HCT116 (cell line): ENCODE measurements at regions not wholly inside any gene's neighbourhood (a gene's known extent, or its start where the extent isn't known, plus 50 kb on each side); places are given as distances from the start of the nearest gene placed in this dataset.

Experiments used
- ATAC-seq: fragments of 200-7000 bp; cut with Tn5 transposase; 2 replicates; pipeline ENCODE4 v1.9.1; 2020; ENCODE audit warnings: mild to moderate bottlenecking, moderate library complexity
- BruUV-seq: library from RNA; stranded (reverse); fragments of 400-500 nt; replicated peaks from 2 replicates; lab custom pipeline; 2021; lab: Mats Ljungman, UMichigan
- CTCF ChIA-PET: fragments of 300-600 bp; sonication (Branson Sonifier 250); formaldehyde crosslinking; loops from one replicate; lab custom pipeline; 2021; ENCODE audit warnings: antibody characterized with exemption; lab: Charles Lee
- POLR2A ChIA-PET: fragments of 300-600, 350-600 bp; sonication (Branson Sonifier 250); formaldehyde crosslinking; loops from one replicate; lab custom pipeline; 2021; ENCODE audit warnings: antibody characterized with exemption; lab: Charles Lee
- RAD21 ChIA-PET, 2 experiments: fragments of 300-600 bp; sonication (Branson Sonifier 250); formaldehyde crosslinking; loops; one replicate each; lab custom pipeline; 2023; ENCODE audit warnings: low total read pairs in 2 of 2; ENCODE audit not compliant: uncharacterized antibody in 2 of 2, unreplicated experiment in 2 of 2, low non-redundant PET in 1 of 2; lab: Charles Lee
- DNase-seq: peaks from one replicate; pipeline ENCODE4 v3.0.0-alpha.2; 2010; ENCODE audit warnings: low read depth, low spot score
- H2AFZ ChIP-seq: fragments of 200-600 bp; shearing (Covaris generic), sonication (generic); 2 replicates; pipeline ENCODE4 v1.6.1; 2017; ENCODE audit warnings: low read depth, mixed run types, mixed read lengths, antibody characterized with exemption, low read length; ENCODE audit not compliant: poor library complexity, severe bottlenecking
- H3K27ac ChIP-seq: 2 replicates; pipeline ENCODE4 v1.5.1; 2012; ENCODE audit warnings: low read depth, low read length
- H3K27me3 ChIP-seq: fragments of 200-600 bp; sonication (generic); 2 replicates; pipeline ENCODE4 v1.6.1; 2016; ENCODE audit warnings: mixed run types, low read length, mixed read lengths; ENCODE audit not compliant: insufficient read depth
- H3K36me3 ChIP-seq, 2 experiments: fragments of 200-500 bp in 1 of 2; fragments of 200-600 bp in 1 of 2; sonication (Bioruptor generic) in 1 of 2; sonication (generic) in 1 of 2; 2 replicates each; pipeline versions ENCODE4 v1.5.1 to v1.6.1; 2014 to 2016; ENCODE audit warnings: low read length in 2 of 2, inconsistent platforms in 1 of 2, mixed read lengths in 1 of 2, mixed run types in 1 of 2; ENCODE audit not compliant: insufficient read depth in 2 of 2, control insufficient read depth in 1 of 2
- H3K4me1 ChIP-seq, 2 experiments: fragments of 200-600 bp in 1 of 2; sonication (generic) in 1 of 2; 2 replicates each; pipeline versions ENCODE4 v1.5.1 to v1.6.1; 2012 to 2017; ENCODE audit warnings: low read length in 2 of 2, inconsistent platforms in 1 of 2, mild to moderate bottlenecking in 1 of 2, mixed read lengths in 1 of 2, mixed run types in 1 of 2, moderate library complexity in 1 of 2; ENCODE audit not compliant: insufficient read depth in 2 of 2, control insufficient read depth in 1 of 2
- H3K4me2 ChIP-seq: fragments of 200-600 bp; sonication (generic); 2 replicates; pipeline ENCODE4 v1.6.1; 2017; ENCODE audit warnings: mixed run types, low read length, mixed read lengths
- H3K4me3 ChIP-seq, 2 experiments: fragments of 200-600 bp in 1 of 2; sonication (generic) in 1 of 2; replicated peaks in 1 of 2; 2 replicates each; pipeline ENCODE4 v1.5.1; 2011 to 2016; ENCODE audit warnings: low read length in 2 of 2, control low read depth in 1 of 2, low read depth in 1 of 2, mild to moderate bottlenecking in 1 of 2, mixed read lengths in 1 of 2, mixed run types in 1 of 2
- H3K79me2 ChIP-seq: fragments of 200-600 bp; sonication (generic); 2 replicates; pipeline ENCODE4 v1.6.1; 2017; ENCODE audit warnings: mild to moderate bottlenecking, mixed run types, low read length, moderate library complexity, mixed read lengths; ENCODE audit not compliant: insufficient read depth
- H3K9ac ChIP-seq: fragments of 200-600 bp; sonication (generic); 2 replicates; pipeline ENCODE4 v1.6.1; 2016; ENCODE audit warnings: low read length, mixed read lengths
- H3K9me2 ChIP-seq: fragments of 200-600 bp; sonication (generic), shearing (Covaris generic); 2 replicates; pipeline ENCODE4 v1.6.1; 2017; ENCODE audit warnings: mixed run types, mild to moderate bottlenecking, moderate library complexity; ENCODE audit not compliant: insufficient read depth
- H3K9me3 ChIP-seq, 2 experiments: fragments of 200-500 bp in 1 of 2; fragments of 200-600 bp in 1 of 2; sonication (Bioruptor generic) in 1 of 2; sonication (generic) in 1 of 2; 2 replicates each; pipeline ENCODE4 v1.6.1; 2014 to 2017; ENCODE audit warnings: low read length in 2 of 2, mixed read lengths in 2 of 2, inconsistent platforms in 1 of 2, low read depth in 1 of 2, mild to moderate bottlenecking in 1 of 2, mixed run types in 1 of 2, moderate library complexity in 1 of 2; ENCODE audit not compliant: control insufficient read depth in 1 of 2, insufficient read depth in 1 of 2
- H4K20me1 ChIP-seq: fragments of 200-600 bp; sonication (generic), shearing (Covaris generic); 2 replicates; pipeline ENCODE4 v1.6.1; 2017; ENCODE audit warnings: mixed run types, mild to moderate bottlenecking, moderate library complexity; ENCODE audit not compliant: insufficient read depth
- CBX3 ChIP-seq: IDR thresholded peaks from 2 replicates; pipeline ENCODE4 v1.6.1; 2012; ENCODE audit warnings: low read depth
- CEBPB ChIP-seq: IDR thresholded peaks from 2 replicates; pipeline ENCODE4 v1.6.1; 2012; ENCODE audit warnings: low read depth
- EGR1 ChIP-seq: IDR thresholded peaks from 2 replicates; pipeline ENCODE4 v1.6.1; 2012; ENCODE audit warnings: low read depth
- ELF1 ChIP-seq: IDR thresholded peaks from 2 replicates; pipeline ENCODE4 v1.6.1; 2012; ENCODE audit warnings: low read depth, borderline replicate concordance
- EZH2 ChIP-seq: fragments of 200-600 bp; sonication (generic); IDR thresholded peaks from 2 replicates; pipeline ENCODE4 v1.6.1; 2017; ENCODE audit warnings: antibody characterized with exemption, mixed run types
- FOSL1 ChIP-seq: IDR thresholded peaks from 2 replicates; pipeline ENCODE4 v1.6.1; 2012; ENCODE audit warnings: low read depth
- JUND ChIP-seq: IDR thresholded peaks from 2 replicates; pipeline ENCODE4 v1.6.1; 2012
- POLR2AphosphoS5 ChIP-seq: IDR thresholded peaks from 2 replicates; pipeline ENCODE4 v1.6.1; 2011; ENCODE audit warnings: mild to moderate bottlenecking, low read depth, low read length, moderate library complexity
- RAD21 ChIP-seq: IDR thresholded peaks from 2 replicates; pipeline ENCODE4 v1.6.1; 2012; ENCODE audit warnings: low read depth, mild to moderate bottlenecking
- SIN3A ChIP-seq: IDR thresholded peaks from 2 replicates; pipeline ENCODE4 v1.6.1; 2012; ENCODE audit warnings: low read depth
- SP1 ChIP-seq: IDR thresholded peaks from 2 replicates; pipeline ENCODE4 v1.6.1; 2012; ENCODE audit warnings: low read depth
- SRF ChIP-seq: IDR thresholded peaks from 2 replicates; pipeline ENCODE4 v1.6.1; 2012; ENCODE audit warnings: low read depth
- TCF7L2 ChIP-seq: IDR thresholded peaks from 2 replicates; pipeline ENCODE4 v1.7.0; 2011; ENCODE audit warnings: borderline replicate concordance, inconsistent platforms; ENCODE audit not compliant: insufficient read depth, insufficient read length; ENCODE audit errors: extremely low read depth
- YY1 ChIP-seq: IDR thresholded peaks from 2 replicates; pipeline ENCODE4 v1.6.1; 2011; ENCODE audit warnings: low read length, low read depth, moderate library complexity, mild to moderate bottlenecking; ENCODE audit not compliant: insufficient replicate concordance; ENCODE audit errors: extremely low read depth
- ZFX ChIP-seq: fragments of 450-650 bp; IDR thresholded peaks from 2 replicates; pipeline ENCODE4 v1.6.1; 2017
- ZNF274 ChIP-seq: fragments of 200-500 bp; sonication (Bioruptor generic); IDR thresholded peaks from 2 replicates; pipeline ENCODE4 v1.6.1; 2014; ENCODE audit warnings: mild to moderate bottlenecking, low read depth, low read length, inconsistent platforms
- intact Hi-C: fragments of 100-400 bp; cut with micrococcal nuclease; formaldehyde crosslinking; loops from 2 replicates; pipeline ENCODE4 v1.10.0; 2022
- TF ChIP-seq, protein P1 (sequence below): IDR thresholded peaks from 2 replicates; pipeline ENCODE4 v1.6.1; 2012; ENCODE audit warnings: low read depth
- TF ChIP-seq, protein P2 (sequence below): IDR thresholded peaks from 2 replicates; pipeline ENCODE4 v1.6.1; 2012
- TF ChIP-seq, protein P3 (sequence below): IDR thresholded peaks from 2 replicates; pipeline ENCODE4 v1.6.1; 2012
- TF ChIP-seq, protein P4 (sequence below), 3 experiments: fragments of 200-600 bp in 1 of 3; sonication (generic) in 1 of 3; IDR thresholded peaks in 2 of 3; conservative IDR thresholded peaks in 1 of 3; 2 replicates each; pipeline ENCODE4 v1.5.1; 2012 to 2017; ENCODE audit warnings: low read depth in 2 of 3, low read length in 2 of 3, antibody characterized with exemption in 1 of 3, borderline replicate concordance in 1 of 3, control low read depth in 1 of 3, mild to moderate bottlenecking in 1 of 3, mixed read lengths in 1 of 3, mixed run types in 1 of 3, moderate library complexity in 1 of 3; ENCODE audit not compliant: insufficient read depth in 1 of 3

DNA sequence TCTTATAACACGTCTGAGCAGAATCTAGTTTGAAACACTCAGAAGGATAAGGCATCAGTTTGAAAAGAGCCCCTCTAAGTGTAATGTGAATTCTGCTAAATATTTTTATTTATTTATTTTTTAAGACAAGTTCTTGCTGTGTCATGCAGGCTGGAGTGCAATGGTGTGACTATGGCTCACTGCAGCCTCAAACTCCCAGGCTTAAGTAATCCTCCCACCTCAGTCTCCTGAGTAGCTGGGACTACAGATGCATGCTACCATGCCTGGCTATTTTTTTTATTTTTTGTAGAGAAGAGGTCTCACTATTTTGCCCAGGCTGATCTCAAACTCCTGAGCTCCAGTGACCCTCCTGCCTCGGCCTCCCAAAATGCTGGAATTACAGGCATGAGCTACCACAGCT, 225.9 kb upstream of the SEL1L start:
- no peak for ATAC-seq
- TF ChIP-seq RAD21, result no peak
- TF ChIP-seq JUND, result no peak
- no peak for TF ChIP-seq POLR2AphosphoS5
- no peak for TF ChIP-seq ZFX
- TF ChIP-seq, protein P1, sequence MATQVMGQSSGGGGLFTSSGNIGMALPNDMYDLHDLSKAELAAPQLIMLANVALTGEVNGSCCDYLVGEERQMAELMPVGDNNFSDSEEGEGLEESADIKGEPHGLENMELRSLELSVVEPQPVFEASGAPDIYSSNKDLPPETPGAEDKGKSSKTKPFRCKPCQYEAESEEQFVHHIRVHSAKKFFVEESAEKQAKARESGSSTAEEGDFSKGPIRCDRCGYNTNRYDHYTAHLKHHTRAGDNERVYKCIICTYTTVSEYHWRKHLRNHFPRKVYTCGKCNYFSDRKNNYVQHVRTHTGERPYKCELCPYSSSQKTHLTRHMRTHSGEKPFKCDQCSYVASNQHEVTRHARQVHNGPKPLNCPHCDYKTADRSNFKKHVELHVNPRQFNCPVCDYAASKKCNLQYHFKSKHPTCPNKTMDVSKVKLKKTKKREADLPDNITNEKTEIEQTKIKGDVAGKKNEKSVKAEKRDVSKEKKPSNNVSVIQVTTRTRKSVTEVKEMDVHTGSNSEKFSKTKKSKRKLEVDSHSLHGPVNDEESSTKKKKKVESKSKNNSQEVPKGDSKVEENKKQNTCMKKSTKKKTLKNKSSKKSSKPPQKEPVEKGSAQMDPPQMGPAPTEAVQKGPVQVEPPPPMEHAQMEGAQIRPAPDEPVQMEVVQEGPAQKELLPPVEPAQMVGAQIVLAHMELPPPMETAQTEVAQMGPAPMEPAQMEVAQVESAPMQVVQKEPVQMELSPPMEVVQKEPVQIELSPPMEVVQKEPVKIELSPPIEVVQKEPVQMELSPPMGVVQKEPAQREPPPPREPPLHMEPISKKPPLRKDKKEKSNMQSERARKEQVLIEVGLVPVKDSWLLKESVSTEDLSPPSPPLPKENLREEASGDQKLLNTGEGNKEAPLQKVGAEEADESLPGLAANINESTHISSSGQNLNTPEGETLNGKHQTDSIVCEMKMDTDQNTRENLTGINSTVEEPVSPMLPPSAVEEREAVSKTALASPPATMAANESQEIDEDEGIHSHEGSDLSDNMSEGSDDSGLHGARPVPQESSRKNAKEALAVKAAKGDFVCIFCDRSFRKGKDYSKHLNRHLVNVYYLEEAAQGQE, result no peak
- TF ChIP-seq CEBPB, result no peak
- TF ChIP-seq, protein P2, sequence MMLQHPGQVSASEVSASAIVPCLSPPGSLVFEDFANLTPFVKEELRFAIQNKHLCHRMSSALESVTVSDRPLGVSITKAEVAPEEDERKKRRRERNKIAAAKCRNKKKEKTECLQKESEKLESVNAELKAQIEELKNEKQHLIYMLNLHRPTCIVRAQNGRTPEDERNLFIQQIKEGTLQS, result no peak
- no peak for TF ChIP-seq ELF1
- no peak for TF ChIP-seq YY1
- no peak for TF ChIP-seq SP1
- TF ChIP-seq TCF7L2, result no peak
- TF ChIP-seq EGR1, result no peak
- TF ChIP-seq FOSL1, result no peak
- TF ChIP-seq, protein P3, sequence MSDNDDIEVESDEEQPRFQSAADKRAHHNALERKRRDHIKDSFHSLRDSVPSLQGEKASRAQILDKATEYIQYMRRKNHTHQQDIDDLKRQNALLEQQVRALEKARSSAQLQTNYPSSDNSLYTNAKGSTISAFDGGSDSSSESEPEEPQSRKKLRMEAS, result no peak
- TF ChIP-seq EZH2, result no peak
- TF ChIP-seq SRF, result no peak
- TF ChIP-seq CBX3, result no peak
- no peak for TF ChIP-seq ZNF274
- TF ChIP-seq SIN3A, result no peak
- TF ChIP-seq, protein P4, sequence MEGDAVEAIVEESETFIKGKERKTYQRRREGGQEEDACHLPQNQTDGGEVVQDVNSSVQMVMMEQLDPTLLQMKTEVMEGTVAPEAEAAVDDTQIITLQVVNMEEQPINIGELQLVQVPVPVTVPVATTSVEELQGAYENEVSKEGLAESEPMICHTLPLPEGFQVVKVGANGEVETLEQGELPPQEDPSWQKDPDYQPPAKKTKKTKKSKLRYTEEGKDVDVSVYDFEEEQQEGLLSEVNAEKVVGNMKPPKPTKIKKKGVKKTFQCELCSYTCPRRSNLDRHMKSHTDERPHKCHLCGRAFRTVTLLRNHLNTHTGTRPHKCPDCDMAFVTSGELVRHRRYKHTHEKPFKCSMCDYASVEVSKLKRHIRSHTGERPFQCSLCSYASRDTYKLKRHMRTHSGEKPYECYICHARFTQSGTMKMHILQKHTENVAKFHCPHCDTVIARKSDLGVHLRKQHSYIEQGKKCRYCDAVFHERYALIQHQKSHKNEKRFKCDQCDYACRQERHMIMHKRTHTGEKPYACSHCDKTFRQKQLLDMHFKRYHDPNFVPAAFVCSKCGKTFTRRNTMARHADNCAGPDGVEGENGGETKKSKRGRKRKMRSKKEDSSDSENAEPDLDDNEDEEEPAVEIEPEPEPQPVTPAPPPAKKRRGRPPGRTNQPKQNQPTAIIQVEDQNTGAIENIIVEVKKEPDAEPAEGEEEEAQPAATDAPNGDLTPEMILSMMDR (IDR thresholded peaks at IDR 0.05 in 2 of 3, conservative IDR thresholded peaks at IDR 0.05 in 1 of 3; ENCODE audit: borderline replicate concordance in 1 of 3, insufficient read depth in 1 of 3, low read depth in 2 of 3, low read length in 2 of 3), result no peak
- TF ChIP-seq, all 23 proteins: peak for 0
- DNase-seq, result no peak
- POLR2A ChIA-PET, result no interaction called here
- no TSS peak for BruUV-seq
- CTCF ChIA-PET, result no interaction called here
- Histone ChIP-seq H3K4me3 (no peak overlapping the region), H3K4me2 (no peak overlapping the region), H3K27ac (no peak overlapping the region), H3K4me1 (no peaks in the 10 kb centered on the region), H3K79me2 (no peaks in the 10 kb centered on the region), H2AFZ (no peak overlapping the region), H4K20me1 (no peaks in the 10 kb centered on the region), H3K36me3 (no peaks in the 10 kb centered on the region), H3K27me3 (no peaks in the 10 kb centered on the region), H3K9ac (no peak overlapping the region), H3K9me2 (no peaks in the 10 kb centered on the region), H3K9me3 (peaks cover 0 to 3% of the 10 kb centered on the region in 2 experiments; a peak in 2 of 4 replicates)
- intact Hi-C loops, result no loop called here
- RAD21 ChIA-PET, result no interaction called here
